Breast epithelium (tissue), 3 donors: ENCODE measurements at regions not wholly inside any gene's neighbourhood (a gene's known extent, or its start where the extent isn't known, plus 50 kb on each side); places are given as distances from the start of the nearest gene placed in this dataset.

Experiments used
- POLR2A ChIP-seq: fragments of 450-650 bp; IDR thresholded peaks from one replicate; pipeline ENCODE4 v1.6.1; 2016; ENCODE audit warnings: antibody characterized with exemption, mild to moderate bottlenecking, moderate library complexity
- POLR2AphosphoS5 ChIP-seq, 3 donors: sonication (generic); formaldehyde crosslinking; IDR thresholded peaks; one replicate each; pipeline ENCODE4 v1.6.1; 2017; ENCODE audit warnings: antibody characterized with exemption in 3 of 3
- TF ChIP-seq, protein P1 (sequence below), 3 donors: fragments of 450-650 bp; IDR thresholded peaks; one replicate each; pipeline ENCODE4 v1.5.1; 2016 to 2017; ENCODE audit warnings: antibody characterized with exemption in 3 of 3, mild to moderate bottlenecking in 3 of 3, moderate library complexity in 3 of 3

DNA sequence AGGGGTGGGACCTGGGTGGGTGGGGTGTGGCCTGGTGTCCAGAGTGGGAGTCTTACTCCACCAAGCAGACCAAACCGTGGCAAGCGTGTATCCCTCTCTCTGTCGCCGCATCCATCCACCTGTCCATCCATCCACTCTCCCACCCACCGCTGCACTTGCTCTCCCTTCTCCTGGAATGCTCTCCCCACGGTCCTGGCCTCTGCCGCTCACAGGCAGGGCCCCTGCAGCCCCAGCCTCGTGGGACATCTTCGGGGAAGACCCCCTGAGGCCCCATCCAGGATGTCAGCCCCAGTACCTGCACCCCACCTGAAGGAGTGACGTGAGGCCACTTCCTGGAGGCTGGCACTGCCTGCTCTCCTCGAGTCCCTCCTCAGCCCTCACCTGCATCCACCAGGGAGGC, 189.5 kb upstream of the GSE1 start:
- TF ChIP-seq, protein P1, sequence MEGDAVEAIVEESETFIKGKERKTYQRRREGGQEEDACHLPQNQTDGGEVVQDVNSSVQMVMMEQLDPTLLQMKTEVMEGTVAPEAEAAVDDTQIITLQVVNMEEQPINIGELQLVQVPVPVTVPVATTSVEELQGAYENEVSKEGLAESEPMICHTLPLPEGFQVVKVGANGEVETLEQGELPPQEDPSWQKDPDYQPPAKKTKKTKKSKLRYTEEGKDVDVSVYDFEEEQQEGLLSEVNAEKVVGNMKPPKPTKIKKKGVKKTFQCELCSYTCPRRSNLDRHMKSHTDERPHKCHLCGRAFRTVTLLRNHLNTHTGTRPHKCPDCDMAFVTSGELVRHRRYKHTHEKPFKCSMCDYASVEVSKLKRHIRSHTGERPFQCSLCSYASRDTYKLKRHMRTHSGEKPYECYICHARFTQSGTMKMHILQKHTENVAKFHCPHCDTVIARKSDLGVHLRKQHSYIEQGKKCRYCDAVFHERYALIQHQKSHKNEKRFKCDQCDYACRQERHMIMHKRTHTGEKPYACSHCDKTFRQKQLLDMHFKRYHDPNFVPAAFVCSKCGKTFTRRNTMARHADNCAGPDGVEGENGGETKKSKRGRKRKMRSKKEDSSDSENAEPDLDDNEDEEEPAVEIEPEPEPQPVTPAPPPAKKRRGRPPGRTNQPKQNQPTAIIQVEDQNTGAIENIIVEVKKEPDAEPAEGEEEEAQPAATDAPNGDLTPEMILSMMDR (IDR thresholded peaks at IDR 0.05), result no peak
- TF ChIP-seq POLR2A (no peak), POLR2AphosphoS5 (IDR thresholded peaks at IDR 0.05) (no peak)
